ENCODE measurements at regions not wholly inside any gene's neighbourhood (a gene's known extent, or its start where the extent isn't known, plus 50 kb on each side); places are given as distances from the start of the nearest gene placed in this dataset.
"Not testable (repeated sequence)": the region's sequence is repeated elsewhere in the genome, so short reads cannot be mapped to it uniquely, and the experiment has no call there.

DNA sequence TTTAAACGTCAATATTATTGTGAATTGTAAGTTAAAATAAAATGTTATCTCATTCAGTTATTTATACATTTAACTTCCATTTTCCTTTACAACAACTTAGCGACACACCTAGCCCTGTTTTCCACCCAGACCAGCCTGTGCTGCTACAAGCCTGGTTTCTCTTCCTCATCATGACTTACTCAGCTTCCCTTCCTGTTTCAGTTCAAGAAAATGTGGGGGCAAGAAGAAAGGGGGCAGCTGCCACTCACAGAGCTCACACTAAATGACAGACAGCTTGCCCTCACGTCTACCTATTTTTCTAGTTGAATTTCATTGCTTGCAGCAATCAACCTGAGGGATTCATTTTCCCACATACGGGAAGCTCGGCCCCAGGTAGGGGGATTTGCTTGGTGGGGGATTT lies 496.4 kb downstream of the GOLGA6L6 start:
- not testable (repeated sequence) for FAIRE-seq; DNase-seq (ENCODE audit: insufficient read length, low spot score)

DNA sequence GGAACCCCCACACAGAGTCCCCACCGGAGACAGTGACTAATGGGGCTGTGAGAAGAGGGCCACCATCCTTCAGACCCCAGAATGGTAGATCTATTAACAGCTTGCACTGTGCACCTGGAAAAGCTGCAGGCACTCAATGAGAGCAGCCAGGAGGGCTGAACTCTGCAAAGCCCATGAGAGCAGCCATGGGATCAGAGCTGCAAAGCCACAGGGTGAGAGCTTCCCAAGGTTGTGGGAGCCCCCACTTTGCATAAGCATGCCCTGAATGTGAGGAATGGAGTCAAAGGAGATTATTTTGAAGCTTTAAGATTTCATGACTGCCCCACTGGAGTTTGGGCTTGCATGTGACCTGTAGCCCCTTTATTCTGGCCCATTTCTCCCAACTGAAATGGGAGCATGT lies 500.9 kb downstream of the GOLGA6L6 start:
- not testable (repeated sequence) for DNase-seq (ENCODE audit: insufficient read length, low spot score); FAIRE-seq

DNA sequence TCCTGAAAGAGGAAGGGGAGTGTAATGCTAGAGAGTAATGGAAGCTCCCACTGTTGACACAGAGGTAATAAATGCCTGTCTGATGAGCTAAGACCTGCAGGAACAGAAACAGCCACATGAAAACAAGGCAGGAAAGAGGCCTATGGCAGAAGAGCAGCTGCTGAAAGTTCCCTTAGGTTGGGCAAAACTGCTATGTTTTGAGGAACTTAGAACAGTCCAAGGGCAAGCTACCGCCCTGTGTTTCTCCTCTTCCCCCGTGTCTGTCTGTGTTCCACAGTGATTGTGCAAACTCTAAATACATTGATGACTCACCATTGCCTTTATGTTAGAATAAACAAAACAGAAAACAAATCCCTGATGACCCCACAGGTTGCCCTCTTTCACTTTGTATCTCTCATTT lies 516.6 kb downstream of the GOLGA6L6 start:
- not testable (repeated sequence) for FAIRE-seq; DNase-seq (ENCODE audit: insufficient read length, low spot score)

DNA sequence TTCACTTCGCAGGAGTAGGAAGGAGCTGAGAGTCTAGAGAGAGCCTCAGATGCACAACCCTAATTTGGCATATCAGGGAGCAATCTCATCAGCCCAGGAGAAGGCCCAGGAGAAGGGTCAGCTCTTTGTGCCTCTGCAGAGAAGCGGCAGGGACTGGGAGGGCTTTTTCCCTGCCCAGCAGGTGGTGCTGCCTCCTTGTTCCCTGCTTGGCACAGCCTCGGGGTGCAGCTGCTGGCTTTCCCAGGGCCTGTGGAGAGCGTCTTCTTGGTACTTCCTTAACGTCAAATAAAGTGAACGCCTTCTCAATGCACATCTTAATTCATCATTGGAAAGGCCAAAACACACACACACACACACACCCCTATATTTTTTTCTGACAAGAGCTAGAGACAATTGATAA lies 519.3 kb downstream of the GOLGA6L6 start:
- FAIRE-seq; DNase-seq (ENCODE audit: insufficient read length, low spot score): not testable (repeated sequence)

DNA sequence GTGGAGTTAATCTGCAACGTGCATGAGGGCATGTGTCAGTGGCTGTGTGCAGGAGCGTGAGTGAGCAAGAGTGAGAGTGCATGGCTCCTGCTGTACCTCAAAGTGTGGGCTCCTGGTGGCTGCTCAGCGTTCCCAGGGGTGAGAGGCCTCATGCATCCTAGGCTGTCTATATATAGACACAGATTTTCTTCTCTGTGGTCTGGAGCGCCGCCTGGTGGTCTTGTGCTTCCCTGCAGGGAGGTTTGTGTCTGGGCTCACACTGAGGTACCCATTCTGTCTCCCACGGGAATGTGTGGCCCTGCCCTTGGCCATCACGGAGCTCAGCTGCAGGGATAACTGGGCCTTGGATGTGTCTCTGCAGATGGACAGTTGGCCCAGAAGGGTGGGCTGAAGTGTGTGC lies 520.2 kb downstream of the GOLGA6L6 start:
- DNase-seq (ENCODE audit: insufficient read length, low spot score); FAIRE-seq: not testable (repeated sequence)

DNA sequence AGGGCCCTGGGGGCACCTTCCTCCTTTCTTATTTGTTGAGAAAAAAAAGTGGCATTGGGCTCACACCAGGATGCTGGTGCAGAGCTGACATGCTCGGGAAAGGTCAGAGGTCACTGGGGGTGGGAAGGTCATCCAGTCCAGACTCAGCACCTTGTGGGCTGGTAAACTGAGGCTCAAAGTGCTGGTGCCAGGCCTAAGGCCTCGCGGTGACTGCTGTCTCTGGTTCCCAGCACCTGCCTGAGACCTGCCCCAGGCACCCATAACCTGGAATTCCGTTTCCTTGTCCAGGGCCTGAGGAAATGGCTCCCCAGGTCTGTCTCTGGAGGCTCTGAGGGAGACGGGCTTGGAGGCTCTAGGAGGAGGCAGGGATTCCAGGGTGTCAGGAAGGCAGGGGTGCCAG lies 521.0 kb downstream of the GOLGA6L6 start:
- not testable (repeated sequence) for DNase-seq (ENCODE audit: insufficient read length, low spot score); FAIRE-seq

DNA sequence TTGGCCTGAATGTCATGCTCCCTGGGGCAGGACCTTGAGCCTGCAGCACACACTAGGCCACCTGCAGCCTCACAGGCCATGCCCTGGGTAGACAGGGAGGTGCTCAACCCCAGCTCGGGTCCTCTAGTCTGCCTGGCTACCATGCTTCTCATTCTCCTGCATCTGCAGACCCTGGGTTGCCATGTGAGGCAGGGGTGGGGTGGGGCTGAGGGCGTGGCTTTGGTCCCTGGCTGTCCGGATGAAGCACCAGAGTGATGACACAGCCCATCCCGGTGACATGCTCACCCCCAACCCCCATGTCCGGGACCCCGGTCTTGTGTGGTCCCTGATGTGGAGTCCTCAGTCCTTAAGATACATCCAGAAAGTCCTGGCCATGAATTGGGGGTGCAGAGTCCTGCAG lies 521.8 kb downstream of the GOLGA6L6 start:
- DNase-seq (ENCODE audit: insufficient read length, low spot score) = not testable (repeated sequence)

DNA sequence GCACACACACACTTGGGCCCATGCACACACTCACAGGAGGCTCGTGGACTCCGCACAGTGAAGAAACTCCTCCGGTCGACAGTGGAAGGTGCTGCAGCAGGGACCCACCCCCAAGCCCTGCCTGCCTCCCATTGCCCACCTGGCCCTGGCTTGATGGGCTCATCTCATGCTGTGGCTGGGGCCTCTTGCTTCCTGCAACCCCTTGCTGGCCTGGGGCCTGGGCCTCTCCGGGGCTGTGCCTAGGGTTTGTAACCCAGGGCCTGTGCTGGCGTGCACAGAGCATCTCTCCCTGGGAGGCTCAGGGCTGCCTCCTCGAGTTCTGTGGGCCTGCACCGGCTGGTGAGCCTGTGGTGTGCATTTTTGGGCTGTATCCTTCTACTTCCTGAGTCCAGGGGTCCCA lies 524.0 kb downstream of the GOLGA6L6 start:
- DNase-seq (ENCODE audit: insufficient read length, low spot score); FAIRE-seq: not testable (repeated sequence)

More for the DNA sequence above, 521.8 kb downstream of the GOLGA6L6 start:
- FAIRE-seq = not testable (repeated sequence)

DNA sequence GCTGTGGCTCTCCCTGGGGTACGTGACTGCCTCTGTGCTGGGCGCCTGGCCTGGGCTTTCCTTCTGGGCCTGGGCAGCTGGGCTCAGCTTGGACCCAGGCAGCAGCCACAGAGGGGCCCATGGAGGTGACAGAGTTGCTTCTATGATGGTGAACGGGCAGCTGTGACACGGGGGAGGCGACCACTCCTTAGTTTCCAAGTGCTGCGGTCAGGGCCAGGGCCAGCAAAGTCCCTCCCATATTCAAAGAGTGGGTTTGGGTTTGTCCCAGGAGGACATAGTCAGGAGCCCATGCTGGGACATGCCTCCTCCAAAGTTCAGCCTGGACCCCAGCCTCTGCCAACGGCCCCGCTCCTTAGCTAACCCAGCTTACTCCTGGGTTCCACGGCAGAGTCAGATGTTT lies 524.7 kb downstream of the GOLGA6L6 start:
- FAIRE-seq; DNase-seq (ENCODE audit: insufficient read length, low spot score): not testable (repeated sequence)

DNA sequence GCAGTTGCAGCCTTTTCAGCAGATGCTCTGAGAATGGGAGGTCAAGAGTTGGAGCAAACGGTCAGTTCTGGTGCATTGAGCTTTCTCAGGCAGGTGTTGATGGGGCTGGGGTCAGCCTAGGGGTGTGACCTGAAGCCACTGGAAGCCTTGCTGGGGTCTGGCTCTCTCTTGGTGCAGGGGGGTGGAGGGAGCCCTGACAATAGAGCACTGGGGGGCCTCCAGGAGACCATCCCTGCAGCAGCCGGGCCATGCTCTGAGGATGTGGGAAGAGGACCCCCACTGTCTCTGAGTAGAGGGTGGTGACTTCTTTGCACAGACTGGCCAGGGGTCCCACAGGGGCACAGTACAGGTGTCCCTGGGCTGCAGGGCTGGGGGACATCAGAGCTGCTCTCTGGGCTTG lies 528.8 kb downstream of the GOLGA6L6 start:
- not testable (repeated sequence) for FAIRE-seq; DNase-seq (ENCODE audit: insufficient read length, low spot score)

DNA sequence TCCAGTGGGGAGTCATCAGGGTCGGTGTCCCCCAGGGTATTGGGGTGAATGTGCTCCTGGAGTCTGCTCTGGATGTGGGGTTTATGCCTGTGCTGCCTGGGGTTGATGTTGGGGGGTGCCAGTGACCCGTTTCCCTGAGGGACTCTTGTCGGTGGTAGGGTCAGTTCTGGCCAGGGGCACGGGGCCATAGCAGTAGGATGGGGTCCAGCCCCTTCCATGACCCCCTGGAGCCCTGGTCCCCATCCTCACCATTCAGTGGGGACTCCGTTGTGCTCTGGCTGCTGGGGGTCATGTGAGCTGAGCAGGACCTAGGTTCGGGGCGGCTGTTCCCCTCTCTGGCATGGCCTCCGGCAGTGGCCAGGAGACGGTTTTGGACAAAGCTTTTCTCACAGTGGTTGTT lies 530.8 kb downstream of the GOLGA6L6 start:
- not testable (repeated sequence) for FAIRE-seq; DNase-seq (ENCODE audit: insufficient read length, low spot score)

DNA sequence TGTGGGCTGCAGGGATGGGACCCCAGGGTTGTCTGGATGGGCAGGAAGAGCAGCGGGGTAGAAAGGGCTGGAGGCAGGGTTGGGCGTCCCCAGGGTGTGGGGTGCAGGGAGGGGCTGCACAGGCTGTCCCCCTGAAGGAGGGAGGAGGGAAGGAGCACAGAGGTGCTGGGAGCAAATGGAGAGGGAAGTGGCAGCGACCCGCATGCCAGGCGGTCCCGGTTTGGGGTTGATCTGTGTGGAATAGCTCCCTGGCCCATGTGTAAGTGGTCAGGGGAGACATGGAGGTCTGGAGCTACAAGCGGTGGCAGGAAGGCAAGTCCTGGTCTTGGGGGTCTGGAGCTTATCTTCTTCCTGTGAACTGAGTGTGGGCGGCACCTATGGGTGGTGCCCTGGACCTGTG lies 532.0 kb downstream of the GOLGA6L6 start:
- FAIRE-seq; DNase-seq (ENCODE audit: insufficient read length, low spot score): not testable (repeated sequence)

DNA sequence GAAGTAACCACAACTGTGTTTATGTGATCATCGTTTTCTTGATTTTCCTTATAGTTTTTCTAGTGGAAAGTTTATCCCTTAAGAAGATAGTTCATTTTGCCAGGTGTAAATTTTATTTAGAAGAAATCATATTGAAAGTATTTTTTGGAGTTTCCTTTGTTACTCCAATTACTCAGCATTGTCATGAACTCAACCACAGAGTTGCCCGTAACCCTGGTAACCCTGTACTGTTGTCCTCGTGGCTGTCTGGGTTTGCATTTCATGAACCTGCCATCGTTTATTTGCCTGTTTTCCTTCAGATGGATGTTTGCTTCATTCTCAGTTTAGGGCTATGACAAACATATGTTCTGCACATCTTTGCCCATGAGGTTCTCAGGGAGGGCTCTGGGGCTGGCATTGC lies 534.3 kb downstream of the GOLGA6L6 start:
- not testable (repeated sequence) for DNase-seq (ENCODE audit: insufficient read length, low spot score); FAIRE-seq

DNA sequence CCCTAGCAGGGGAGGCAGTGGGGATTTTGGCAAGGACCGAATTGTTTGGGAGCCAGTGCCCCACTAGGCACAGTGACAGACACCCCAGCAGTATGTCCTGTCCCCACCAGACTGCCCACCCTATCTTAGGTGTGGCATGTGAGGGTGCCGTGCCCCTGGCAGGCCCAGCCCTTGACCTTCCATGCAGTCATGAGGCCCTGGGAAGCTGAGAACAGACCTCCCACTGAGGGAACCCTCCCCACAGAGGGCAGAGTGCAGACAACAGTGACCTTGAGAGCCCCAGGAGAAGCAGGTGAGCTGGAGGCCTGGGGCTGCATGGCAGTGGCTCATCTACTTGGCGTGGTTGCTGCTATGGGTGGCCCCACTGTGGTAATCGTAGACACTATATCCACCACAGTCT lies 538.1 kb downstream of the GOLGA6L6 start:
- DNase-seq (ENCODE audit: insufficient read length, low spot score) = not testable (repeated sequence)

DNA sequence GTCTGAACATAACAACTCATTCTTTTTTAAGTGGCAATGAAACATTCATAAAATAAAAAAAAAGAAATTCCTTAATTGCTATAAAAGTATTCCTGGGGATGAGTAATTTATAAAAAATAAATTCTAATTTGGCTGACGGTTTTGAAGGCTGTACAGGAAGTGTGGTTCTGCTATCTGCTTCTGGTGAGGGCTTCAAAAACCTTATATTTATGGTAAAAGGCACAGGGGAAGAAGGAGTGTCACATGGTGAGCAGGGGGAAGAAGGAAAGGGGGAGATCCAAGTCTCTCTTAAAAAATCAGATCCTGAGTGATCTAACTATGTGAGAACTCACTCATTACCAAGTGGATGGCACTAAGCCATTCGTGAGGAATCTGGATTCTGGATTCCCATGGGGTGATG lies 539.0 kb downstream of the GOLGA6L6 start:
- not testable (repeated sequence) for FAIRE-seq; DNase-seq (ENCODE audit: insufficient read length, low spot score)

More for the DNA sequence above, 538.1 kb downstream of the GOLGA6L6 start:
- FAIRE-seq = not testable (repeated sequence)

DNA sequence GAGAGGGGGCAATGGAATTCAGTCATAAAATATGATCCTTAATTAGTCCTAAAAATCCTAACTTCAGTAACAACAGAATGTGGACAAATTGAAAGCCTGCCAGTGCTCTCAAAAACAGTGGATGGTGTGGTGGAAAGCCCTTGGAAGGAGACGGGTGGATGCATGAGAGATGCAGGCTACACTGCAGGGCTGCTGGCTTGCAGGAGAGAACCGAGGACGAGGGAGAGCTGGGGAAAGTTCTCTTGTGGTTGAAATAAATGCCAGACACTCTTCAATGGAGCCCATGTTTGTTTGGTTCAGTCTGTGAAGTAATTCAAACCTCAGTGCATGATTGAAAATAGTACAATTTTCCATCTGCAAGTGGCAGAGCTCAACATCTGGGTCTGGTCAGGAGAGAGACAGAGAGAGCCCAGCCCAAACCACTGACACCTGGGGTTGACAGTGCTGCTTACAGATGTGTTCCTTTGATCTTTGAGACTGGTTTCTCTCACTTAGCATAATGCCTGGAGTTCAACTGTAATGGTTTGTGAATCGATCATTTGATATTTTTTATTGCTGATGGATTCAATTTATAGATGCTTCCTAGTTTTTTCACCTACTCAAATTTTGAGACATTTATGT lies 544.9 kb downstream of the GOLGA6L6 start:
- not testable (repeated sequence) for FAIRE-seq; DNase-seq (ENCODE audit: insufficient read length, low spot score)

DNA sequence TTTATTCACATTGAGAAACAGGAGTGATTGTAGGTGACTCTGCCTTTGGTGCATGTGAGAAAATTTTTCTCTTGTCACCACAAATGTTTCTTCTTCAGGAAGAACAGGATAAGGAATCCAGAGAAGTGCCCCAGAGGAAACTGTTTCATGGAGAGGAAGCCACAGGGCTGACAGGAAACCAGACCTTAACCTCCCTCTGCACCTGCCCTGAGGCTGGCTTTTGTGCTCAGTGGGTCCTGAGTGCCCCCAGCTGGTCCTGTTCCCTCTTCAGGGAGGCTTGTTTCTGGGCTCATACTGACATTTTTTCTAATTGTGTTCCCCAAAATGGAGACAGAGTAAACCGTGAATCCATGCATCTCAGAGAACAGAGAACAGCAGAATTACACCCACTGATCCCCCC lies 546.3 kb downstream of the GOLGA6L6 start:
- FAIRE-seq; DNase-seq (ENCODE audit: insufficient read length, low spot score): not testable (repeated sequence)
